Activated naive CD4-positive, alpha-beta T cell treated with anti-CD3 and anti-CD28 coated beads, Interleukin-2, amount 50 U/mL, for 16 hours (primary cell): ENCODE measurements at regions not wholly inside any gene's neighbourhood (a gene's known extent, or its start where the extent isn't known, plus 50 kb on each side); places are given as distances from the start of the nearest gene placed in this dataset.
"Not testable (repeated sequence)": the region's sequence is repeated elsewhere in the genome, so short reads cannot be mapped to it uniquely, and the experiment has no call there.

Experiments used
- DNase-seq: peaks from one replicate; pipeline ENCODE4 v3.0.0-alpha.2; 2020

DNA sequence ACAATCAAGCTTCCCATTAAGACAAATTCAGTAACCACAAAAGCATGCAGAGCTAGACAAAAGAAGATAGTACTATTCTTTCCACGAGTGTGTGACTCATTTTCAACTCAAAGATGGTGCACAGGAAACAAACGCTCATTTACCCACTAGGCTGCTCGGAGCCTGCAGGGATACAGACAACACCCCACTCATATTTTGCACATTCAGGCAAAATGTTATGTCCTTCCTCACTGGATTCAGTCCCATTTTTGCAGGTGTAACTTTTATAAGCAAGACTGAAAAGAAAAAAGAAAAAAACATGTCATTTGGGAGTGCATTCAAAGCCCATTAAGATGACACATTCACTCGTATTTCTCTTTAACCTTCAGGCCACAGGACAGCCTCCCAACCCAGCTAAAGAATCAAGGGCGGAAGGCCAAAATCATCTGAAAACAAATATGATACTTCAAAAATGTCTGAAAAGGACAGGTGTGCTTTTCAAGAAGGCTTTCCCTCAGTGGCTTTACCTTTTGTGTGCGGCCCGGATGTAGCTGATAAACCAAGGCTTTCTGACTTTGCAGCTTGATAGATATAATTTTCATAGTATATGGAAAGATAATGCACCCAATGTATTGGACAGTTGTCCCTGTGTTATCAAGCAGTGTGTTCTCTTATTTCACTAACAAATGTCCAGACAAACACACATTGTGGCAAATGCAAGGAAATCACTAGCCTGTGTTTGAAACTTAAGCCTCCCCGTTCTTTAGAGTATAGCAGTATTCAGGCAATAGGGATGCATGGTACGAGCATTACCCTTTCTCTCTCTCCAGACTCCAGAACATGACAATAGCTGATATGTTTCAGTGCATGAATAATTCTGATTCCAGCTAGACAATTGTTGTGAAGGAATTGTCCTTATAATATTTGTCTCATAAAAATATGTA, 147.8 kb upstream of the KRR1 start:
- DNase-seq = no peak

DNA sequence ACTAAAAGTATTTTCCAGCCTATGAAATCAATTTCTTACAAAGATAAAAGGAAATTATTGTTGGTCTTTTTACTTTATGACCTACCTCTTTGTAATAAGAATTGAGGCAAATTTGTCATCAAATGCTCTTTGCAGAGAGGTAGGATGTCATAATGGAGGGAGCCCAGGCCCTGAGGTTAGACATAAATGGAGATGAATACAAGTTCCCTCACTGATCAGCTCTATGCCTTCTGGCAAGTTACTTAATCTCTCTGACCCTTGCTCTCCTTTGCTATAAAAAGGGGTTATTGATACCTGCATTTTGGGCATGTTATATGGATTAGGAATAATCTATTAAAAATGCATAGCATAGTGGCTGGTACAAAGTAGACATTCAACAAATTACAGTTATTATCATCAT, 146.9 kb upstream of the KRR1 start:
- no peak for DNase-seq

DNA sequence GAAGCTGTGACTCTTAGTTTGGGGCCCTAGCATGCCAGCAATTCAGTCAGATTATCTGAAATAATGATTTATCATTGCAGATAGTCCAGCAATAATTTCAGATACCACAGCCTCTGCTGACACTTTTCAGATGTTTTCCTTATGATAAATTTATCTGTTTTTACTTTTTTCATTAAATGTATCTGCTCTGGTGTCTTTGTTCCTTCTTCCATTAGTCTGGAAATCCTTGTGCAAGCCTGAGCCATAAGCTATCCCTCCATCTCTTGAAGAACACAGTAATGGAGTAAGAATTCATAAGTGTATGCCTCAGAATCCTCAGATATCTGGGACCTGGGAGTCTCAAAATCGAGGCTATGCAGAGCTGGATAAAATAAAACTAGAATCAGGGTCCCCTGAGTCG, 146.4 kb upstream of the KRR1 start:
- no peak for DNase-seq

DNA sequence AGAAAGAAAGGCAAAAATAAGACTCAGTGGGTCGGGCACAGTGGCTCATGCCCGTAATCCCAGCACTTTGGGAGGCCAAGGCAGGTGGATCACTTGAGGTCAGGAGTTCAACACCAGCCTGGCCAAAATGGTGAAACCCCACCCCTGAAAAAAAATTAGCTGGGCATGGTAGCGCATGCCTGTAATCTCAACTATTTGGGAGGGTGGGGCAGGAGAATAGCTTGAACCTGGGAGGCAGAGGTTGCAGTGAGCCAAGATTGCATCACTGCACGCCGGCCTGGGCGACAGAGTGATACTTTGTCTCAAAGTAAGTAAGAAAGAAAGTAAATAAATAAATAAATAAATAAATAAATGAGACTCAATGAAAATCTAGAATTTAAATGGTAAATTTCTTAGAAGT, 145.9 kb upstream of the KRR1 start:
- DNase-seq = not testable (repeated sequence)

DNA sequence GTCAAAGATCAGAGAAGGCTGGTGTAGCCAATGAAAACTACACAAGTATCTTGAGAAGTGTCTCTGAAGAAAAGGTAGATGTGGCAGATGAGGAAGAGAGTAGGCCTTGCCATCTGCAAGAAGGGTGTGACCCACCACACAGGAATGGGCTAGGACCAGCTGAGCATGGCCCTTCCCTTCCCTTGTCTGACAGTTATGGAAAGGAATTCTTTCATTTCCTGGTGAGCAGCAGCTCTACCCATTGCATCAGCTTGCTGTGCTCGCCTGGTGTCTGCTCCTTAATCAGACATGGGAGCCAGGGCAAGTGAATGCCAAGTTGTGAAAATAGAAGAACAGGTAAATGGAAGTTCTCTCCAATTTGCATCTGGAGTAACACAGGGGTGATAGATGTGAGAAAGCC, 145.2 kb upstream of the KRR1 start:
- no peak for DNase-seq

DNA sequence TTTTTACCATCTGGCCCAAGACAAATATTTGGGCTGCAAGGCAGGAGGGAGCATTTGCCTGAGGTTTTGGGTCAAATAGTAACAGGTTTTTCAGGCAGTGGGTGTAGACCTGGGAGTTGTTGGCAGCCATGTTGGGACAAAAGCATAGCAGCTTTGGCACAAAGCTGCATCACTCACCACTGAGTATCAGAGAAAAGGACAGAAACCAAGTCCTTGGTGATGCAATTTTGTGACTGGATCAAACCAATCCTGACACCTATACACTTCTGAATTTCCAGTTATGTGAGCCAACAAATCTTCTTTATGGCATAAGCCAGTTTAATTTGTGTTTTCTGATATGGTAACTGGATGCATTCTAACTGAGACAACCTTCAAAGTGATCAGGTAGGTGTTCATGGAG, 144.8 kb upstream of the KRR1 start:
- no peak for DNase-seq

DNA sequence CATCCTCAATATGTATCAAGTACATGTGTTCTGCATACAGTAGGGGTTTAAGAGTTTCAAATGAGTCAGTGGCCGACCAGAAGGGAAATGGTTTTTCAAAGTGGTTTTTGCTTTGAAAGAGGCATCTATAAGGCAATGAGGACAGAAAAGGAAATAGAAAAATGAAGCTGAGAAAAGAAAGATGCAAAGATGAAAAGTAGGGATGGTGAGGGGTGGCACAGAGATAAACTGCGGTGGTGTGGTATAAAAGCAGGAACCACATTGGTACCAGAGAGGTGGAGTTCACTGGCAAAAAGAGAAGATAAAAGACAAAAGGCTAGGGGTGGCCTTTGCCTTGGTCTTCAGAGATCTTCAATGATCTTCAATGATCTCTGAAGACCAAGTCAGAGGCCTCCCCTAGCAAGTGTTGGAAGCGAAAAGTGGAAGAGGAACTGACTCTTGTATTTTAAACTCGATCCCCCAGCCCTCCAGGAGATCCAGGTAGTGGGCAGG, 144.0 kb upstream of the KRR1 start:
- no peak for DNase-seq

DNA sequence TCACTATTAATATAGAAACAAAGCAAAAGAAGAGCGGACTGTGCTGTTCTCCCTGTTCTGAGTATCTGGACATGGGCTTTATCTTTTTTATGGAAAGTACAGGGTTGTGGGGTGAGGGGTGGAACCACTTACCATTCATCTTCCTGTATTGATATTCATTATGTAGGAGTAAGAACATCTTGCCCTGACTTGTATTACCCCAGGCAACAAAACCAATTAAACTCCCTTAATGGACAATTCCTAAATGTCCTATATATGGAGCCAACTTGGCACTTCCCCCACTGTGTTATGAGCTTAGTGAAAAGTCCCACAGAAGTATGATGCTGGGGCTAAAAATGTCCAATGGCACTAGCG, 139.9 kb upstream of the KRR1 start:
- DNase-seq = no peak

DNA sequence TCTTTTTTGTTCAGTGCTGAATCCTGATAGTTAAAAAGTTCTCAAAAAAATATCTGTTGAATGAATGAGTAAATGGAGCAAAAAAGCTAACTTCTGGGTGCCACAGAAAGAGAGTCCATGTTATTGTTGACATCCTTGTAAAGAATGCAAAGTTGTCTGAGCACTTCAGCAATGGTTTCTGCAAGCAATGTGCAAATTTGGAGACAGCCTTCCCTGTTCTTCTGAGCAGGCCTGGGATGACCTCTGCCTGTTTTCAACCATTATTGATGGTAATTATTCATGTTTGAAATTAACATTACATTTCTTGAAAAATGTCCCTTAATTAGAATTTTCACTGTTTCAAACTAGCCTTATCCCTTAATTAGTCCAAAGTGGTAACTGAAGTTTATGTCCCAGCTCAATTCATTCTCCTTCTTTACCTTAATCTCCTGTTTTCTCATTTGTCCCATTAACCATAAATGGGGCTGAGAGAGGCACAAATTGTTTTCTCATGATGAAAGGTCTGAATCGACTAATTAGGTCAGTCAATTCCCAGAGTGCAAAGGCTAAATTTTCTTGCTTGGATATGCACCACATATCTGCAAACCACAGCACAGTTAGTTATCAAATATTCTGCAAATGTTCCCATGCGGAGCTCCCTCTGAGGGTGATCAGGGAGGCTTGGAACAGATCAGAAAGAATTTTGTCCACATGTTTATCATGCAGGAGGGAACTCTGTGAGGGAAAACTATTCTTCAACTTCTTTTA, 139.4 kb upstream of the KRR1 start:
- DNase-seq = no peak

DNA sequence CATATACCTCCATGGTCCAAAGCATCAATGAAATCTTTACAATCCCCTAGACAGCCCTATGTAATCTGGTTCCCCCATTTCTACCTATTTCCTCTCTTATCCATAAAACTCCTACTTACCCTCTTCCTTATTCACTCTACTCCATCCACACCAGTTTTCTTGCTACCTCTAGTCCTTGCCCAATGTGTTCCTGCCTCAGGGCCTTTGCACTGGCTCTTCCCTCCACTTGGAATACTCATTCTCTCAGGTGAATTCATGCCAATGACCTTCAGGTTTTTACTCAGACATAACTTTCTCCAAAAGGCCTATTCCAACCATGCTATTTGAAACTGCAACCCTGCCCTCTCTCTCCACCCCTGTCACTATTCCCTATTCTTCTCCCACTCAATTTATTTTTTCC, 138.7 kb upstream of the KRR1 start:
- DNase-seq = no peak

DNA sequence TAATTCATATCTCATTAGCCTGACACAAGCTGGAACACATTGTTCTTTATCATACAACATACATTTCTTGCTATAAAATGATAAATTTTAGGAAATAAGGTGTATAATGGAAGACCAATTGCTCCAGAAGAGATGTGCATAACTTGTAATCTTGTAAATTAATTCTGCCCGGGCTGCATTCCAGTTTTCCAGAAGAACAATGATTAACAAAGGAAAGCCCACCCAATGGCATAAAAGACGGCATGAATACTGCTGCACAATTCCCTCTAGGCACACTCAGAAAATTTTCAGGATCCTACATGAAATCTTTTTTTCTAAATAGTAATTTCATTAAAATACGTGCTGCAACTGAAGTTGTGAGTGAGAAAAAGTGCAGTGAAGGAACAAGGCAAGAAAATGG, 137.4 kb upstream of the KRR1 start:
- no peak for DNase-seq

DNA sequence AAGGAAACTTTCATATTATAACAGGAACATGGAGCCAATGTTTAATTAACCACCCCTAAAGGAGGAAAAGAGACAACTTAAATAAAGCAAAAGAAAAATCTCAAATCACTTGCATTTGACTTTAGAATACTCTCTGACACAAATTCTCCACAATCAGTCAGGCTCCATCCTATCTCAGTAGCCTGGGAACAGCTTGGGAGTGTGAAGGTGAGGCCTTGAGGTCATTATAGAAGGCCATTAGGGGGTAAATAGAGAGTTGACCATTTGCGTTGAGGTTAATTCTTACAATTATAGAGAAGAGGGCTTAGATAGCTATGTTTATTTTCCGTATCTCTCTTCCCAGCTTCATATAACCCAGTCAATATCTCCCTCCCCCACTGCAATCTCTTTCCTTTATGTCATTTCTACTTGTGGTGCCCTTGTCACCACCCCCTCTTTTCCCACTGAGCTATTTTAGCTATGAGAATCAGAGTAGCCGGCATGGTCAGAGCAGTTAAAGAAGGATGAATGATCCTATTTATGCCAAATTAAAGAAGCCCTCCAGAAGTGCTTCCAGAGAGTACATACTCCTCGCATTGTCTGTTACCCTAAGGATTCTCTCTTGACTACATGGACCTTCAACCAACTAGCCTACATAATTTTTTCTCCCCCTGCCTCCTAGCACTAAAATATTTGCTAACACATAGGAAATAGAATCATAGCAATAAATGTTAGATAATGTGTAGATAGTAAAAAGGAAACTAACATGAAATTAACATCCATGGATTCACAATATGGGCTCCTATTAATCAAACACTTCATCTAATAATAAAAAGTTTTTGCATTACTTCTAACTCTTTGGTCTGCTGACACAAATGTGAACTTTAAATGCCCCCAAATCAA, 135.2 kb upstream of the KRR1 start:
- DNase-seq = no peak

DNA sequence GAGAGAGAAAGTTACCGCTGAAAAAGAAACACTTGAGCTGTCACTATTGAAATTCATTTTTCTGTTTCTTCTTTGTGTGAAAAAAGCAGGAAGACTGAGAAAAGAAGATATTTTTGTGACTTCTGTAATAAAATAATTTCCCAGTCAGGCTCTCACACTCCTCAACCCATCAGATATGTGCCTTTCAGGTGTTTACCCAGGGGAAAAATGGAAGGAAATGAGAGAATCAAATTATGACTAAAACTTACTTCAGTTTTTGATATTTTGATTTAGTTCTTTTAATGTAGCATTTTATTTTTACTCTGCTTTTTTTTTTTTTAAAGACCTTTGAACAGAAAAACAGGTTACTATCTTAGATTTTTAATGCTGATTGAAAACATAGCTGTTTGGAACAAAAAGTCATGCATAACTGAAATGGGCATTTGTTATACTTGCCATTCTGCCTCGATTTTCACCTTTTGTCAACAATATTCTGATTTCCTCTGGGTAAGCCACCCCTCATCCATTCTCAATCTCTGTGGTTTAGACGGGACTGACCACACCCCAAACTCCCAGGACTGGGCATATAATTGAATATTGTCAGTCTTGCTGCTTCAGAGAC, 133.2 kb upstream of the KRR1 start:
- no peak for DNase-seq

DNA sequence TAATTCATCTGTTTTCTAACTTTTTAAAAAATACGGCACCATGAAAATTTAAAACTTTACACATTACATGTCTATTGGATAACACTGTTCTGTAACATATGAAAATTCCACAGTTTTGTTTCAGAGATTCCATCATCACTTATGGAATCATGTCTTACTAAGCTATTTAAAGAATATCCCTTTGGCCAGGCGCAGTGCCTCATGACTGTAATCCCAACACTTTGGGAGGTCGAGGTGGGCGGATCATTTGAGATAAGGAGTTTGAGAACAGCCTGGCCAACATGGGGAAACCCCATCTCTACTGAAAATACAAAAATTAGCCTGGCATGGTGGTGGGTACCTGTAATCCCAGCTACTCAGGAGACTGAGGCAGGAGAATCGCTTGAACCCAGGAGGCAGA, 131.7 kb upstream of the KRR1 start:
- not testable (repeated sequence) for DNase-seq

DNA sequence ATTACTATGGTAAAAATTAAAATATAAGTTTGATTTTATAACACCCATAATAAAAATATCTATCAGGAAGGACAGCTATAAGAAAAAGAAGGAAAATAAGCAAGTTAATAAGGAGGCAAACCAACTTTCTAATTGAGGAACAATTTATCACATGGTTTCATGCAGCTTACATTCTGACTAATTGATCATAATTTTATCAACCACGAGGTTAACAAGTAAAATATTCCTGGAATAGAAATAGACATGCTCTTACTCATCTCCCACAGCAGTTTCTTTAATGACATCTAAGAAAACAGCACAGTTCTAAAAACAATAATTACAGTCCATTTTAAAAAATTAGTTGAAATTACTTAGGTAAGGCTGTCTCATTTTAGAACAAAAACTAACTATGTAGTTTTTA, 130.8 kb upstream of the KRR1 start:
- DNase-seq = no peak

DNA sequence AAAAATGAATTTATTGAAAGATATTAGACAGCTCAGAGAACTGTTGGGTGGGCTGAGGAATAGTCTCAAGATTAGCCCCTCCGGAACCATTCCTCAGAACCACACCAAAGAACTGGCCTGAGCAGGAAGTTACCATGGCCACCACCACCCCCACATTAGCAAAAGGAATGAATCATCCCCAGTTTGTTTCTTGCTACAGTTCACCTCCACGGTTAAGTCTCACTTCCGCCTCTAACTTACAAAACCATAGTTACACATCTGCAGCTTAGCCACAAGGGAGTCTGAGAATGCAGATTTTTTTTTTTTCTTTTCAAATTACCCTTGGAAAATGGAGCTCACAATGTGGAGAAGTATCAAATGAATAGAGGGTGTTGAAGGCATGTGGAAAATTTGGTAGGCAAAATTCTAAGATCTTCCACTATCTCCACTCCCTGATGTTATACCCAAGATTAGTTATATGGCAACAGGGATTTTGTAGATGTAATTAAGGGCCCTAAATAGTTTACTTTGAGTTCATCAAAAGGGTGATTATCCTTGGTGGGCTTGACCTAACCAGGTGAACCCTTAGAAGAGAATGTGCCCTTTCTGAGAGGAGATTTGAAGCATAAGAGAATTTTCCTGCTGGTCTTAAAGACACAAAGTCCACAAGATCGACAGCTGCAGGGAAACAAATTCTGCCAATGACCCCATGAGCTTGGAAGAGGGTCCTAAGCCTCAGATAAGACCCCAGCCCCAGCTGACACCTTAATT, 129.8 kb upstream of the KRR1 start:
- no peak for DNase-seq

DNA sequence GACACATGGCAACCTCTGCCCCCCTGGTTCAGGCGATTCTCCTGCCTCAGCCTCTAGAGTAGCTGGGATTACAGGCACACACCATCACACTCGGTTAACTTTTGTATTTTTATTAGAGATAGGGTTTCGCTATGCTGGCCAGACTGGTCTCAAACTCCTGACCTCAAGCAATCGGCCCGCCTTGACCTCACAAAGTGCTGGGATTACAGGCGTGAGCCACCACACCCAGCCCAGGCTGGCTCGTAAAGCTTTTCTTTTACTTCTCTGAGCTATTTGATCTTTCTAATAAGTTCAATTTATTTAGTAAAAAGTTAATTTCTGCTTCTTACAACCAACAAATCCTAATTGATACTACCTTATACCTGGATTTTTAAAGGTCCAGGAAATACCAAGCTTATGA, 127.4 kb upstream of the KRR1 start:
- DNase-seq = no peak

DNA sequence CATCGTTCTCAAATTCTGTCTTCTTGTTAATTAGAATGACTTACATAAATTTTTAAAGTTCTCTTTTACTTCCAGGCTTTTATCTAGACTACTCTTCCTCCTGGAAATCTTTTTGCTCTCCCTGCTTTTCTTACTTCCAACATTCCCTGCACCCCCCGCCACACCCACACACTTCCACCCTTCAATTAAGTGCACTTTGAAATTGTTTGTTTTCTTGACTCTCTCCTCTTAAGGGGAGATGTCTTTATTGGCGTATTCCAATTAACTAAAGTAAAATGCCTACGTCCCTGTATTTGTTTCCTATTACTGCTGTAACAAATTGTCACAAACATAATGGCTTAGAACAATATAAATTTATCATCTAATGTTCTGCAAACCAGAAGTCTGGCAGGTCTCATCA, 125.2 kb upstream of the KRR1 start:
- no peak for DNase-seq

DNA sequence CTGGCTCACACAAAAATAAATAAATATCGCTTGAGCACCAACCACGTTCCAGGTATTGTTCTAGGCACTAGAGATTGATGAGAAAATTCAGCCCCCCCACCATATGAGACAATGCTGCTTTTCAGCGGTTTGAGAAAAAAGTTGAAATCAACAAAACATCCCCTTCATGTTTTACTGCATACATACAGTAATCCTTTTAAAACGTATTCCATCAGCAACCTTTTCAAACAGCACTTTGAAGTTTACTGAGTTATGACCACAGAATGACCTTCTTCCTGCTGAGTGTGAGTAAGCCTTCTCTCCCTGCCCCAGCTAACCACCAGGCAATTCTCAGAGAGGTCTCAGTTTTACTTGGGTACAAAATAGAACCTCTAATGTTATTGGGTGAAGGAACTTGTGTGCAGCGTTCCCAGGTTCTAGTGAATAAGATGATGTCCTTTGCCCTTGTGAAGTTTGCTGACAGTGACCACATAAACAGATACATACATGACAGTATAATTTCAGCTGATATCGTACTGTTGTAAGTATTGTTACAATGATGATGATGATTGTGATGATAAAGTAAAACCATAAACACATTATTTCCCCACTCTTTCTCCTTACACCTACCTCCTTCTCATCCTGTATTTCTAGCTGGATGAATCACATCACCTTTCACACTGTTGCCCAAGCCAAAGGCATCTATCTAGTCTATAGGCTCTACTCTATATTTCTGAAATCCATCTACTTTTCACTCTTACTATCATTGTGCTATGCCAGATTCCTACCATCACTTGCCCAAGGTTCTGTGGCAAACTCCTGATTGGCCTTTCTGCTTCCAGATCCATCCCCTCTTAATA, 124.4 kb upstream of the KRR1 start:
- no peak for DNase-seq

DNA sequence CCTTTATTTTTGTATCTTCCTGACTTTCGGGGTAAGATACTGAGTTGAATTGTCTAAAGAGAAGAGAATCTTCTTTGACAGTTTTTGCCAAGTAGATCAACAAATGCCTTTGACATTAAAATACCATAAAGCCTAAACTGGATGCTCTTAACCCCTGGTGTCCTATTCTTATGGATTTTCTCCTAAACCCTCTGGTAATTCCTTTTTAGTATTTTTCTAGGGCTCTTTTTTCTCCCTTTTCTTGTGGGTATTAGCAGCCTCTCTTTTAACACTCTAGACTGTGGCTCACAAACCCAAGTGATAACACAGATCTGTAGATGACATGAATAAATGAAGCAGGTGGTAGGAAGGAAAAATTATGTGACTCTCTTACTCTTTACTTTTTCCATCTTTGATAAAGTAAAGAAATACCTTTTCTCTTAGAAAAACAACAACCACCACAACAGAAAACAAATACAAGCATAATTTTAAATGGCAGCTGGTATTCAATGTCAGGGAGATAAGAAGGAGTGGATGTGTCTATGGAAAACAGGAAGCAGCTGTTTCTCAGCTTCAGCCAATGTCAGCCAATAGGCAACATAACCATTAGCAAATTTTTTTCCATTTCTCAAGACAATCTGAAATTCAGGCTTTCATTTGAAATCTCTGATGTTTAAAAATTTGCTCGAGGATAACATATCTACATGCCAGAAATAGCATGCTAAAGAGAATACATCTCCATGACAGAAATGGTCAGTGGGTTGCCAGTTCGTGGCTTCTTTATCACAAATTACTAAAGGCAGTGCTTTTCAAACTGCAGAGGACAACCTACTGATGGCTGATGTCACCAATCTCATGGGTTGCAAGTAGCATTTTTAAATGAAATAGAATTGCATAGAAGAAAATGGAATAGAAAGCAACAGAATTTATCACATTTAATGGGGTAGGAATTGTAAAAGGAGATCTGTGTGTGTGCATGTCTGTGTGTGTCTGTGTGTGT, 123.1 kb upstream of the KRR1 start:
- DNase-seq = no peak
